ENCODE measurements at regions not wholly inside any gene's neighbourhood (a gene's known extent, or its start where the extent isn't known, plus 50 kb on each side); places are given as distances from the start of the nearest gene placed in this dataset.

DNA sequence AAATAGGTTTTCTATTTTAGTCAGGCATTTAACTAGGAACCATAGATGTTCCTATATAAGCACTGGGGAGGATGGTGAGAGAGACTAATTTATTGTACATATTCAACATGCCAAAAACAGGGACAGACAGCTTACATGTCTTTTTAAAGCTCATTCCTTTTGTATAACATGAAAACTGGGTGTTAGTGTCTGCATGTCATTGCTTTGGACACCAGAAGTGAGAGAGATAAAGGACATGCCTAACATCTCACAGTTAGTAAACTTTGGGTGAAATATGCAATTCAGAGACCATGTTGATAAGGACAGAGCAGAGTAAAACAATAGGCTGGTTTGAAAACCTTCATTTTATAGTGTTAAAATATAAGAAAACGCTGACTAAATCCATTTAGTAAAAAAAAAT lies 860.0 kb upstream of the LCORL start:
- intact Hi-C loops (cut with DNase I) = no loop called here
- DNase-seq = no peak
- Histone ChIP-seq H3K36me3 (replicated peaks in 1 of 2) (no peaks in the 10 kb centered on the region), H3K9me3 (replicated peaks in 1 of 3) (no peaks in the 10 kb centered on the region), H3K27me3 (no peaks in the 10 kb centered on the region), H3K27ac (no peak overlapping the region), H3K4me1 (replicated peaks in 1 of 2) (no peaks in the 10 kb centered on the region), H3K4me3 (no peak overlapping the region)
- TF ChIP-seq POLR2A (IDR thresholded peaks at IDR 0.05) = no peak
- TF ChIP-seq, protein P1, sequence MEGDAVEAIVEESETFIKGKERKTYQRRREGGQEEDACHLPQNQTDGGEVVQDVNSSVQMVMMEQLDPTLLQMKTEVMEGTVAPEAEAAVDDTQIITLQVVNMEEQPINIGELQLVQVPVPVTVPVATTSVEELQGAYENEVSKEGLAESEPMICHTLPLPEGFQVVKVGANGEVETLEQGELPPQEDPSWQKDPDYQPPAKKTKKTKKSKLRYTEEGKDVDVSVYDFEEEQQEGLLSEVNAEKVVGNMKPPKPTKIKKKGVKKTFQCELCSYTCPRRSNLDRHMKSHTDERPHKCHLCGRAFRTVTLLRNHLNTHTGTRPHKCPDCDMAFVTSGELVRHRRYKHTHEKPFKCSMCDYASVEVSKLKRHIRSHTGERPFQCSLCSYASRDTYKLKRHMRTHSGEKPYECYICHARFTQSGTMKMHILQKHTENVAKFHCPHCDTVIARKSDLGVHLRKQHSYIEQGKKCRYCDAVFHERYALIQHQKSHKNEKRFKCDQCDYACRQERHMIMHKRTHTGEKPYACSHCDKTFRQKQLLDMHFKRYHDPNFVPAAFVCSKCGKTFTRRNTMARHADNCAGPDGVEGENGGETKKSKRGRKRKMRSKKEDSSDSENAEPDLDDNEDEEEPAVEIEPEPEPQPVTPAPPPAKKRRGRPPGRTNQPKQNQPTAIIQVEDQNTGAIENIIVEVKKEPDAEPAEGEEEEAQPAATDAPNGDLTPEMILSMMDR (IDR thresholded peaks at IDR 0.05) = no peak
- 63 to 73% (median 68%) methylated on average over 1 of the region's 1 CpG for WGBS, 4 donors

DNA sequence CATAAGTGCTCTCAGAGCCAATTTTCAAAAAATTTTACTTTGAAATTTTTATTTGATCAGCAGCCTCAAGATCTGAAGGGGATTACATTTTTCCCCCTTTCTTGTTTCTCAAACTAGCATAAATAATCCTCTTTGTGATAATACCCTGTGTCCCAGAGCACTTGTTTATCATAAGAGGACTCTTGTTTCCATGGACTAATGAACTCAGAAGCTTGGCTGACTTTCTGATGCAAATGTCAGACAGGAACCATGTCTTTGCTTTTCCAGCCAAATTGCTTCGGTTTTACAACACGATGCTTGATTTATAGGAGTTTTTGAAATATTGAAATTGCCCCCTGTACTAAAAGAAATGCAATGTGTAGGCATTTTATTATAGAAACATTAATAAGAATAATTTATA lies 859.3 kb upstream of the LCORL start:
- Histone ChIP-seq H3K36me3 (replicated peaks in 1 of 2) (no peaks in the 10 kb centered on the region), H3K4me1 (replicated peaks in 1 of 2) (no peaks in the 10 kb centered on the region), H3K9me3 (replicated peaks in 1 of 3) (no peaks in the 10 kb centered on the region), H3K27ac (no peak overlapping the region), H3K4me3 (no peak overlapping the region), H3K27me3 (no peaks in the 10 kb centered on the region)
- 38 to 47% (median 43%) methylated on average over 2 of the region's 2 CpGs for WGBS, 4 donors
- TF ChIP-seq POLR2A (IDR thresholded peaks at IDR 0.05) = no peak
- TF ChIP-seq, protein P1 (IDR thresholded peaks at IDR 0.05) = no peak
- DNase-seq = no peak
- intact Hi-C loops (cut with DNase I) = no loop called here

DNA sequence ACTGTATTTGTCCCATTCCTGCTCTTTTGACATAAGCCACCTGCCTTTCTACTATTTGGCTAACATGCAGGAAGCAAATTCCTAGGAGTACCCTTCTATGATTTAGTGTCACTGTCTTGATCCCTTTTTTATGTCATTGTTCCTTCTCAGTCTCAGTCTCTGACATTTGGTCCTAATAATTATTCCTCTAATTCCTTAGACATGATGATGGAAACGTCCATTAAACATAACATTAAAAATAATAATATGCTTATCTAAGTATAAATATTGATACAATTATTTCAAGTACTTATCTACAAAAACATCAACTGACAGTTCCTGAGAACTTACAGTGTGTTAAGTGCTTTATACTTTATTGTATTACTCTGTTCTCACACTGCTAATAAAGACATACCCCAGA lies 857.0 kb upstream of the LCORL start:
- H3K4me1 ChIP-seq (replicated peaks in 1 of 2) = no peaks in the 10 kb centered on the region
- intact Hi-C loops (cut with DNase I) = no loop called here
- H3K36me3 ChIP-seq (replicated peaks in 1 of 2) = no peaks in the 10 kb centered on the region
- no peak for TF ChIP-seq POLR2A (IDR thresholded peaks at IDR 0.05)
- TF ChIP-seq, protein P1 (IDR thresholded peaks at IDR 0.05) = no peak
- WGBS, 4 donors = 19 to 37% (median 25%) methylated on average over 1 of the region's 1 CpG
- no peaks in the 10 kb centered on the region for H3K27me3 ChIP-seq
- H3K9me3 ChIP-seq (replicated peaks in 1 of 3) = no peaks in the 10 kb centered on the region
- no peak for DNase-seq
- H3K27ac ChIP-seq = no peak overlapping the region
- H3K4me3 ChIP-seq = no peak overlapping the region

DNA sequence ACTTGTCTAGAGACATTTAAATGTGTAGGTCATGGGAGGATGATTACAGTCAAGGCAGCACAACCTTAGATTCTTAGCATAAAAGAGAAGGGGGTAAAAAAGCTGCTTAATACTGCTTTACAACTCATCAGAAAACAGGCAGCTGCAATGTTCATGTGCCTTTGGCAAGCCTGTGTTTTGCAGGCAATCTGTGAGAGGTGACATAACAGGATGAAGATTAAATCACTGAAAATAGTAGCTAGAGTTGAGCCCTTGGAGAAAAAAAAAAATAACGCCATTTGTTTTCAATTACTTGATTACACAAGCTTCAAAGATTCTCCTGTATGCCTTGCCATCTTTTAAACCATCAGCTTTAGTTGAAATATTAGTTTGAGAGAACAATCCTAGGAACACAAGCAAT lies 847.6 kb upstream of the LCORL start:
- TF ChIP-seq POLR2A (IDR thresholded peaks at IDR 0.05) = no peak
- TF ChIP-seq, protein P1 (IDR thresholded peaks at IDR 0.05) = no peak
- intact Hi-C loops (cut with DNase I) = no loop called here
- Histone ChIP-seq H3K27me3 (no peaks in the 10 kb centered on the region), H3K4me3 (no peak overlapping the region), H3K36me3 (replicated peaks in 1 of 2) (no peaks in the 10 kb centered on the region), H3K9me3 (replicated peaks in 1 of 3) (no peaks in the 10 kb centered on the region), H3K4me1 (replicated peaks in 1 of 2) (no peaks in the 10 kb centered on the region), H3K27ac (no peak overlapping the region)
- WGBS, 4 donors = 29 to 76% (median 36%) methylated on average over 1 of the region's 1 CpG
- DNase-seq = no peak

Data from adrenal gland (tissue), 9 donors.